ENCODE measurements at regions not wholly inside any gene's neighbourhood (a gene's known extent, or its start where the extent isn't known, plus 50 kb on each side); places are given as distances from the start of the nearest gene placed in this dataset.

DNA sequence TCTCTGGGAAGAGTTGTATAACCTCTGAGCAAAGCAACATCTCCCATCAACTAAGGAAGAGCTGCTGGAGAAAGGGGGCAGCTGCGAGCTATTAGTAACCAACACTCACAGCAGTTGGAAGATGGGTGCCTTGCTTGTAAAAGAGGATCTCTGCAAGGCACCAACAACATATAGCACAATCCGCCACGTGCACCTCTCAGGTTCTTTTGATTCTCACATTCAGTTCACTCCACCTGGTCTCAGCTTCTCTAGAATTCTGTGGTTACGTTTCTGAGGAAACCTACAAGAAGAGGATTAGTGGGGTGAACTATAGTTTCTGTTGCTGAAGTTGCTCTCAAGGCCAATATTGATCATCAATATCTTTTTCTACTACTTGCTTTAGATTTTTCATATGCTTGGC lies 117.1 kb downstream of the RPS24 start (continued):
- TF ChIP-seq, protein P1, sequence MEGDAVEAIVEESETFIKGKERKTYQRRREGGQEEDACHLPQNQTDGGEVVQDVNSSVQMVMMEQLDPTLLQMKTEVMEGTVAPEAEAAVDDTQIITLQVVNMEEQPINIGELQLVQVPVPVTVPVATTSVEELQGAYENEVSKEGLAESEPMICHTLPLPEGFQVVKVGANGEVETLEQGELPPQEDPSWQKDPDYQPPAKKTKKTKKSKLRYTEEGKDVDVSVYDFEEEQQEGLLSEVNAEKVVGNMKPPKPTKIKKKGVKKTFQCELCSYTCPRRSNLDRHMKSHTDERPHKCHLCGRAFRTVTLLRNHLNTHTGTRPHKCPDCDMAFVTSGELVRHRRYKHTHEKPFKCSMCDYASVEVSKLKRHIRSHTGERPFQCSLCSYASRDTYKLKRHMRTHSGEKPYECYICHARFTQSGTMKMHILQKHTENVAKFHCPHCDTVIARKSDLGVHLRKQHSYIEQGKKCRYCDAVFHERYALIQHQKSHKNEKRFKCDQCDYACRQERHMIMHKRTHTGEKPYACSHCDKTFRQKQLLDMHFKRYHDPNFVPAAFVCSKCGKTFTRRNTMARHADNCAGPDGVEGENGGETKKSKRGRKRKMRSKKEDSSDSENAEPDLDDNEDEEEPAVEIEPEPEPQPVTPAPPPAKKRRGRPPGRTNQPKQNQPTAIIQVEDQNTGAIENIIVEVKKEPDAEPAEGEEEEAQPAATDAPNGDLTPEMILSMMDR (IDR thresholded peaks at IDR 0.05 in 2 of 3, conservative IDR thresholded peaks at IDR 0.05 in 1 of 3; ENCODE audit: borderline replicate concordance in 1 of 3, insufficient read depth in 1 of 3, low read depth in 2 of 3, low read length in 2 of 3): no peak
- TF ChIP-seq SP1 (IDR thresholded peaks at IDR 0.05; ENCODE audit: low read depth) (no peak), JUND (IDR thresholded peaks at IDR 0.05) (no peak), CEBPB (IDR thresholded peaks at IDR 0.05; ENCODE audit: low read depth) (no peak)

DNA sequence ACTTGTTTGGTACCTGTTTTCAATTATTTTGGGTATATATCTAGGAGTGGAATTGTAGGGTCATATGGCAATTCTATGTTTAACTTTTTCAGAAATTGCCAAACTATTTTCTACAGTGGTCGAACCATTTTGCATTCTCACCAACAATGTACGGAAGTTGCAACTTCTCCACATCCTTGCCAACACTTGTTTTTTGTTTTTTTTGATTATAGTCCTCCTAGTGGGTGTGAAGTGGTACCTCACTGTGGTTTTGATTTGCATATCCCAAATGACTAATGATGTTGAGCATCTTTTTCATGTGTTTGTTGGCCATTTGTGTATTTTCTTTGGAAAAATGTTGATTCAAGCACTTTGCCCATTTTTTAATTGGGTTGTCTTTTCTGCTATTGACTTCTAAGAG lies 122.1 kb downstream of the RPS24 start:
- RAD21 ChIA-PET (ENCODE audit: low non-redundant PET in 1 of 2, low total read pairs in 2 of 2, uncharacterized antibody in 2 of 2, unreplicated experiment in 2 of 2): no interaction called here
- intact Hi-C loops (cut with micrococcal nuclease): no loop called here
- Histone ChIP-seq H3K27ac (ENCODE audit: low read depth, low read length) (no peak overlapping the region), H2AFZ (ENCODE audit: low read depth, low read length, poor library complexity, severe bottlenecking) (no peak overlapping the region), H3K79me2 (ENCODE audit: insufficient read depth, low read length) (no peaks in the 10 kb centered on the region), H3K4me1 (ENCODE audit: control insufficient read depth in 1 of 2, insufficient read depth in 2 of 2, low read length in 2 of 2) (no peaks in the 10 kb centered on the region), H3K27me3 (ENCODE audit: insufficient read depth, low read length) (no peaks in the 10 kb centered on the region), H3K4me2 (ENCODE audit: low read length) (no peak overlapping the region), H3K4me3 (replicated peaks in 1 of 2; ENCODE audit: low read depth in 1 of 2, low read length in 2 of 2) (no peak overlapping the region), H3K9me2 (ENCODE audit: insufficient read depth) (no peaks in the 10 kb centered on the region), H3K9ac (ENCODE audit: low read length) (no peak overlapping the region), H3K36me3 (ENCODE audit: control insufficient read depth in 1 of 2, insufficient read depth in 2 of 2, low read length in 2 of 2) (no peaks in the 10 kb centered on the region), H4K20me1 (ENCODE audit: insufficient read depth) (no peaks in the 10 kb centered on the region), H3K9me3 (ENCODE audit: control insufficient read depth in 1 of 2, insufficient read depth in 1 of 2, low read depth in 1 of 2, low read length in 2 of 2) (no peaks in the 10 kb centered on the region)
- TF ChIP-seq, protein P1 (IDR thresholded peaks at IDR 0.05 in 2 of 3, conservative IDR thresholded peaks at IDR 0.05 in 1 of 3; ENCODE audit: borderline replicate concordance in 1 of 3, insufficient read depth in 1 of 3, low read depth in 2 of 3, low read length in 2 of 3): peak in 2 of 3 experiments; percentile 8 to 30; a peak in 1 of 6 replicates
- TF ChIP-seq CEBPB (IDR thresholded peaks at IDR 0.05; ENCODE audit: low read depth) (no peak), TCF7L2 (IDR thresholded peaks at IDR 0.05; ENCODE audit: borderline replicate concordance, extremely low read depth, insufficient read depth, insufficient read length) (no peak), RAD21 (IDR thresholded peaks at IDR 0.05; ENCODE audit: low read depth) (no peak)
- TF ChIP-seq, protein P2, sequence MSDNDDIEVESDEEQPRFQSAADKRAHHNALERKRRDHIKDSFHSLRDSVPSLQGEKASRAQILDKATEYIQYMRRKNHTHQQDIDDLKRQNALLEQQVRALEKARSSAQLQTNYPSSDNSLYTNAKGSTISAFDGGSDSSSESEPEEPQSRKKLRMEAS (IDR thresholded peaks at IDR 0.05): no peak
- CTCF ChIA-PET: no interaction called here
- BruUV-seq (replicated peaks): no TSS peak
- ATAC-seq (no peak), DNase-seq (ENCODE audit: low read depth, low spot score) (no peak)
- POLR2A ChIA-PET: no interaction called here

Data from HCT116 (cell line).